Hepatocyte (in vitro differentiated cells): ENCODE measurements at regions not wholly inside any gene's neighbourhood (a gene's known extent, or its start where the extent isn't known, plus 50 kb on each side); places are given as distances from the start of the nearest gene placed in this dataset.

Experiments
- CTCF ChIP-seq: fragments of 200-600 bp; sonication (generic); IDR thresholded peaks from 2 replicates; pipeline ENCODE4 v1.5.1; 2016; ENCODE audit warnings: antibody characterized with exemption, mild to moderate bottlenecking; ENCODE audit not compliant: poor library complexity
- EZH2 ChIP-seq: fragments of 200-600 bp; sonication (generic); IDR thresholded peaks from 2 replicates; pipeline ENCODE4 v1.6.1; 2016; ENCODE audit warnings: antibody characterized with exemption, mild to moderate bottlenecking, borderline replicate concordance
- EZH2phosphoT487 ChIP-seq: fragments of 200-600 bp; sonication (generic); IDR thresholded peaks from one replicate; pipeline ENCODE4 v1.6.1; 2018; ENCODE audit warnings: antibody characterized with exemption, mild to moderate bottlenecking, low read depth, moderate library complexity; ENCODE audit not compliant: unreplicated experiment, severe bottlenecking

DNA sequence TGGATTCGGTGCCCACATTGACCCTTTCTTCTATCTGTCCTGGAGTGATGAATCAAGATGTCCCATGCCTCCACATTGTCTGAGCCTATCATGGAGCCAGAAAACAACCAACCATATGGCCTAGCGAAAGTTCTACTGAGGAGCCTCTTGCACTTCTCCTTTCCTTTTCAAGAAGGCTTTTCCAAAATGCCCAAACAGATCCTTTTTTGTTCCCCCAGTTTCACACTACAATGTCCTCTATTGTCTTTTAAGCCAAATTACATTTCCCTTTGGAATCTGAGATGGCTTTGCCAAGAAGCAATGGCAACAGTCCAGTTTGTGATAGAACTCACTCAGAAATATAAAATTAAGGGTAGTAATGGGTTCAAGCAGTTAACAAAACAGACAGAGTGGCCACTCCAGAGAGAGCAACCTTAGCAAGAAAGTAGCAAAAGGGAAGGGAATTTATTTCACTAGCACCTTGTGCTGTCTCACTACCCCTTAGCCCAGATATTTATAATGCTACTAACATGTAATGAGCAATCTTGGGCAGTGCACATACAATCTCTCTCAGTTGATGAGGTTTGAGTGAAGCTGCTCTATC is 194.6 kb upstream of the PDE1C start:
- TF ChIP-seq CTCF (no peak), EZH2 (no peak), EZH2phosphoT487 (no peak)
